ENCODE measurements at regions not wholly inside any gene's neighbourhood (a gene's known extent, or its start where the extent isn't known, plus 50 kb on each side); places are given as distances from the start of the nearest gene placed in this dataset.

- POLR2A ChIA-PET: no interaction called here
- no peak for TF ChIP-seq LEF1 (IDR thresholded peaks at IDR 0.05; ENCODE audit: borderline replicate concordance)
- no peak for TF ChIP-seq CTBP1 (IDR thresholded peaks at IDR 0.05; ENCODE audit: borderline replicate concordance)
- no peak for TF ChIP-seq TARDBP (IDR thresholded peaks at IDR 0.05)
- TF ChIP-seq ELF4 (IDR thresholded peaks at IDR 0.05): no peak
- CTCF ChIA-PET: no interaction called here
- no peak for DNase-seq (ENCODE audit: extremely low spot score)
Observed at GRCh38 chr2:188720811-188721605, 253.2 kb upstream of the COL3A1 start.

DNA sequence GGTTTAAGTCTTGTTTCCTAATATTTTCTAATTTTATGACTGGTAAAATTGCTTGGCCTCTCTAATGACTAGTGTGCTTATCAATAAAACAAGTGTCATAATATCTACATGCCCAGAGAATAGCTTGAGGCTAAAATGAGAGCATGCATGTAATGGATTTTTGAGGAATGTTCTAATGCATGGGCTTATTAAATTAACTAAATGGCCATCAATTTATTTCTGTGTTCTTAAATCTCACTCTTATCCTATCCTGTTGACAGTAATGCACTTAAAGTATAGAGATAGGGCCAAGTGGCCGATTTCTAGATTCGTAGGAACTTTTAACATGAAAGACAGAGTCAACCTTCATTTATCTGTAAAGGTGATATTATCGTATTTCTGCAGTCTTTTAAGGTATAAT is 252.4 kb upstream of the COL3A1 start:
- POLR2A ChIA-PET: no interaction called here
- TF ChIP-seq LEF1 (IDR thresholded peaks at IDR 0.05; ENCODE audit: borderline replicate concordance) (no peak), FOXK2 (IDR thresholded peaks at IDR 0.05) (no peak), BHLHE40 (IDR thresholded peaks at IDR 0.05; ENCODE audit: borderline replicate concordance) (no peak), FOXM1 (IDR thresholded peaks at IDR 0.05; ENCODE audit: borderline replicate concordance) (no peak), CTBP1 (IDR thresholded peaks at IDR 0.05; ENCODE audit: borderline replicate concordance) (no peak), HDGF (IDR thresholded peaks at IDR 0.05; ENCODE audit: borderline replicate concordance) (no peak), L3MBTL2 (conservative IDR thresholded peaks at IDR 0.05) (no peak), ARNT (IDR thresholded peaks at IDR 0.05) (no peak), FOXA1 (IDR thresholded peaks at IDR 0.05) (no peak), NFRKB (IDR thresholded peaks at IDR 0.05) (no peak), ZNF384 (IDR thresholded peaks at IDR 0.05) (no peak), ELF4 (IDR thresholded peaks at IDR 0.05) (no peak)
- TF ChIP-seq, protein P1, sequence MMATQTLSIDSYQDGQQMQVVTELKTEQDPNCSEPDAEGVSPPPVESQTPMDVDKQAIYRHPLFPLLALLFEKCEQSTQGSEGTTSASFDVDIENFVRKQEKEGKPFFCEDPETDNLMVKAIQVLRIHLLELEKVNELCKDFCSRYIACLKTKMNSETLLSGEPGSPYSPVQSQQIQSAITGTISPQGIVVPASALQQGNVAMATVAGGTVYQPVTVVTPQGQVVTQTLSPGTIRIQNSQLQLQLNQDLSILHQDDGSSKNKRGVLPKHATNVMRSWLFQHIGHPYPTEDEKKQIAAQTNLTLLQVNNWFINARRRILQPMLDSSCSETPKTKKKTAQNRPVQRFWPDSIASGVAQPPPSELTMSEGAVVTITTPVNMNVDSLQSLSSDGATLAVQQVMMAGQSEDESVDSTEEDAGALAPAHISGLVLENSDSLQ (IDR thresholded peaks at IDR 0.05): no peak

GRCh38 chr2:188725746-188726360 is 248.3 kb upstream of the COL3A1 start:
- DNase-seq (ENCODE audit: extremely low spot score): no peak
- CTCF ChIA-PET: no interaction called here
- POLR2A ChIA-PET: no interaction called here
- no peak for TF ChIP-seq CTBP1 (IDR thresholded peaks at IDR 0.05; ENCODE audit: borderline replicate concordance)
- TF ChIP-seq, protein P1 (IDR thresholded peaks at IDR 0.05): no peak
- no peak for TF ChIP-seq TARDBP (IDR thresholded peaks at IDR 0.05)
- no peak for TF ChIP-seq ARNT (IDR thresholded peaks at IDR 0.05)
- TF ChIP-seq FOXM1 (IDR thresholded peaks at IDR 0.05; ENCODE audit: borderline replicate concordance): no peak
- TF ChIP-seq ZNF384 (IDR thresholded peaks at IDR 0.05): no peak
- no peak for TF ChIP-seq ELF4 (IDR thresholded peaks at IDR 0.05)
- TF ChIP-seq LEF1 (IDR thresholded peaks at IDR 0.05; ENCODE audit: borderline replicate concordance): no peak
- no peak for TF ChIP-seq SP1 (IDR thresholded peaks at IDR 0.05)
- TF ChIP-seq HDGF (IDR thresholded peaks at IDR 0.05; ENCODE audit: borderline replicate concordance): no peak
- no peak for TF ChIP-seq L3MBTL2 (conservative IDR thresholded peaks at IDR 0.05)

More for the DNA sequence above, 252.4 kb upstream of the COL3A1 start:
- no peak for DNase-seq (ENCODE audit: extremely low spot score)
- CTCF ChIA-PET: no interaction called here

GRCh38 chr2:188726626-188727247 is 247.4 kb upstream of the COL3A1 start:
- CTCF ChIA-PET: no interaction called here
- DNase-seq (ENCODE audit: extremely low spot score): no peak
- POLR2A ChIA-PET: no interaction called here
- no peak for TF ChIP-seq HDGF (IDR thresholded peaks at IDR 0.05; ENCODE audit: borderline replicate concordance)

DNA sequence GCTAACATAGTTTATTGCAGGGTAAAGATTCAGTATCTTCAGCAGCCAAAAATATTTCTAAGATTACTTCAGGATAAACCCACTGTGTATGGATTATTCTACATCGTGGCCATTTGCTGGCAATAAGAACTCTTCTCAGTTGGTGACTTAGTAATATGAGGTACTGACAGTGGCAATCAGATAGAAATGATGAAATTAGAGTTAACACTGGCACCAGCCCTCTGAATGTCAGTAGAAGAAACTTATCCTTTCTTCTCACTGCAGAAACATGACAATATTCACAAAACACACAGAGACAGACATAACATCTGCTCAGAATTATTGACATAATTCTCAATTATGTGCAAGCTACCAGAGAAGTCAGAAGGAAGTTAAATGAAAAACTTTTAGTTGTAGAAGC is 246.3 kb upstream of the COL3A1 start:
- ChIA-PET CTCF (no interaction called here), POLR2A (no interaction called here)
- TF ChIP-seq LEF1 (IDR thresholded peaks at IDR 0.05; ENCODE audit: borderline replicate concordance) (no peak), NFRKB (IDR thresholded peaks at IDR 0.05) (no peak)
- DNase-seq (ENCODE audit: extremely low spot score): no peak

GRCh38 chr2:188734691-188735090 is 239.5 kb upstream of the COL3A1 start:
- CTCF ChIA-PET: no interaction called here
- TF ChIP-seq FOXA1 (IDR thresholded peaks at IDR 0.05): no peak
- TF ChIP-seq TARDBP (IDR thresholded peaks at IDR 0.05): no peak
- no peak for DNase-seq (ENCODE audit: extremely low spot score)
- POLR2A ChIA-PET: no interaction called here

- DNase-seq (ENCODE audit: extremely low spot score): no peak
- CTCF ChIA-PET: no interaction called here
- TF ChIP-seq FOXM1 (IDR thresholded peaks at IDR 0.05; ENCODE audit: borderline replicate concordance) (no peak), NFRKB (IDR thresholded peaks at IDR 0.05) (no peak), LEF1 (IDR thresholded peaks at IDR 0.05; ENCODE audit: borderline replicate concordance) (no peak), FOXK2 (IDR thresholded peaks at IDR 0.05) (no peak)
- POLR2A ChIA-PET: no interaction called here
Observed at GRCh38 chr2:188746727-188747126, 227.4 kb upstream of the COL3A1 start.

GRCh38 chr2:188751816-188752215 is 222.4 kb upstream of the COL3A1 start:
- no peak for TF ChIP-seq CTBP1 (IDR thresholded peaks at IDR 0.05; ENCODE audit: borderline replicate concordance)
- no peak for TF ChIP-seq ZNF384 (IDR thresholded peaks at IDR 0.05)
- TF ChIP-seq, protein P1 (IDR thresholded peaks at IDR 0.05): no peak
- no peak for TF ChIP-seq ELF4 (IDR thresholded peaks at IDR 0.05)
- TF ChIP-seq SUZ12 (IDR thresholded peaks at IDR 0.05): no peak
- TF ChIP-seq BHLHE40 (IDR thresholded peaks at IDR 0.05; ENCODE audit: borderline replicate concordance): no peak
- no peak for TF ChIP-seq NFRKB (IDR thresholded peaks at IDR 0.05)
- no peak for TF ChIP-seq FOXM1 (IDR thresholded peaks at IDR 0.05; ENCODE audit: borderline replicate concordance)
- no peak for TF ChIP-seq ARNT (IDR thresholded peaks at IDR 0.05)
- TF ChIP-seq LEF1 (IDR thresholded peaks at IDR 0.05; ENCODE audit: borderline replicate concordance): no peak
- TF ChIP-seq FOXK2 (IDR thresholded peaks at IDR 0.05): no peak
- no peak for TF ChIP-seq FOXA1 (IDR thresholded peaks at IDR 0.05)
- TF ChIP-seq TARDBP (IDR thresholded peaks at IDR 0.05): no peak
- ChIA-PET POLR2A (no interaction called here), CTCF (no interaction called here)
- no peak for DNase-seq (ENCODE audit: extremely low spot score)

Measured in HEK293T (cell line).